H1 (cell line): ENCODE measurements at regions not wholly inside any gene's neighbourhood (a gene's known extent, or its start where the extent isn't known, plus 50 kb on each side); places are given as distances from the start of the nearest gene placed in this dataset.

Experiments
- ATF3 ChIP-seq: IDR thresholded peaks from 2 replicates; pipeline ENCODE4 v1.6.1; 2011; ENCODE audit warnings: low read depth, mild to moderate bottlenecking, low read length; ENCODE audit not compliant: insufficient read depth
- CTCF ChIP-seq, 3 experiments: IDR thresholded peaks; 1 replicate in 2 of 3; 2 replicates in 1 of 3; pipeline versions ENCODE4 v1.5.1 to v1.6.1; 2011; ENCODE audit warnings: low read length in 3 of 3, mild to moderate bottlenecking in 3 of 3, inconsistent platforms in 2 of 3, low read depth in 1 of 3, moderate library complexity in 1 of 3; ENCODE audit not compliant: insufficient read depth in 1 of 3; ENCODE audit errors: control extremely low read depth in 1 of 3
- EP300 ChIP-seq, 2 experiments: IDR thresholded peaks; 1 replicate in 1 of 2; 2 replicates in 1 of 2; pipeline ENCODE4 v1.6.1; 2011 to 2012; ENCODE audit warnings: low read depth in 2 of 2, low read length in 2 of 2, mild to moderate bottlenecking in 2 of 2, borderline replicate concordance in 1 of 2, inconsistent platforms in 1 of 2, moderate library complexity in 1 of 2
- GTF2F1 ChIP-seq: IDR thresholded peaks from 2 replicates; pipeline ENCODE4 v1.6.1; 2012; ENCODE audit warnings: low read depth, low read length, improper control_type of control experiment, borderline replicate concordance
- KDM4A ChIP-seq: IDR thresholded peaks from one replicate; pipeline ENCODE4 v1.7.1; 2012; ENCODE audit warnings: low read depth, mild to moderate bottlenecking, moderate library complexity, low read length, inconsistent platforms; ENCODE audit not compliant: severe bottlenecking
- POLR2A ChIP-seq, 2 experiments: IDR thresholded peaks; 1 replicate in 1 of 2; 2 replicates in 1 of 2; pipeline ENCODE4 v1.6.1; 2011; ENCODE audit warnings: low read depth in 2 of 2, low read length in 2 of 2, mild to moderate bottlenecking in 2 of 2; ENCODE audit errors: control extremely low read depth in 1 of 2
- POLR2AphosphoS5 ChIP-seq: IDR thresholded peaks from 2 replicates; pipeline ENCODE4 v1.6.1; 2011; ENCODE audit warnings: low read depth, low read length
- RBBP5 ChIP-seq: IDR thresholded peaks from 2 replicates; pipeline ENCODE4 v1.7.1; 2012; ENCODE audit warnings: low read depth, mild to moderate bottlenecking, inconsistent platforms, low read length, moderate library complexity, borderline replicate concordance
- SP2 ChIP-seq: IDR thresholded peaks from 2 replicates; pipeline ENCODE4 v1.6.1; 2012; ENCODE audit warnings: mild to moderate bottlenecking, low read length, inconsistent platforms
- SP4 ChIP-seq: IDR thresholded peaks from 2 replicates; pipeline ENCODE4 v1.6.1; 2012; ENCODE audit warnings: low read length, inconsistent platforms
- TEAD4 ChIP-seq: IDR thresholded peaks from 2 replicates; pipeline ENCODE4 v1.6.1; 2012; ENCODE audit warnings: low read depth, low read length, inconsistent platforms, mixed read lengths
- ZNF274 ChIP-seq: IDR thresholded peaks from 2 replicates; pipeline ENCODE4 v1.7.0; 2012; ENCODE audit warnings: low read length, borderline replicate concordance; ENCODE audit errors: extremely low read depth
- TF ChIP-seq, protein P1 (sequence below): IDR thresholded peaks from 2 replicates; pipeline ENCODE4 v1.6.1; 2011; ENCODE audit warnings: low read length, improper control_type of control experiment

DNA sequence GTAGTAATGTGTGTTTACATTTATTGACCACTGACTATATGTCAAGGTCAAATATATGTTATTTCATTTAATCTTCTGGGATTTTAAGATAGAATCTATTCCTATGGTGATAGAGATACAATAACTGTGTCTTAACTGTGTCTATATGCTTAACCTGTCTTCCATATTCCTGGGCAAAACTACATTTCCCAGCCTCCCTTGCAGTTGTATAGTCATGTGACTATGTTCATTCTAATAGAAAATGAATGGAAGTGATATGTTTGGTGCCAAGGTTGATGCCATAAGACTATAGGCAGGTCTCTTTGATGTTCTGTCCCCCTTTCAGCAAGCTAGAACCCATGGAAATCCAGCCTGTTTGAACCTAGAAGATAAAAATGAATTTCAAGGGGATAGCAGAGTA lies 258.8 kb upstream of the PDZRN3 start:
- TF ChIP-seq CTCF (IDR thresholded peaks at IDR 0.05; ENCODE audit: control extremely low read depth in 1 of 3, insufficient read depth in 1 of 3, low read depth in 1 of 3, low read length in 3 of 3), result no peak
- TF ChIP-seq EP300 (IDR thresholded peaks at IDR 0.05; ENCODE audit: borderline replicate concordance in 1 of 2, low read depth in 2 of 2, low read length in 2 of 2), result no peak
- no peak for TF ChIP-seq TEAD4
- TF ChIP-seq SP4, result no peak
- TF ChIP-seq GTF2F1, result no peak
- no peak for TF ChIP-seq ZNF274
- TF ChIP-seq, protein P1, sequence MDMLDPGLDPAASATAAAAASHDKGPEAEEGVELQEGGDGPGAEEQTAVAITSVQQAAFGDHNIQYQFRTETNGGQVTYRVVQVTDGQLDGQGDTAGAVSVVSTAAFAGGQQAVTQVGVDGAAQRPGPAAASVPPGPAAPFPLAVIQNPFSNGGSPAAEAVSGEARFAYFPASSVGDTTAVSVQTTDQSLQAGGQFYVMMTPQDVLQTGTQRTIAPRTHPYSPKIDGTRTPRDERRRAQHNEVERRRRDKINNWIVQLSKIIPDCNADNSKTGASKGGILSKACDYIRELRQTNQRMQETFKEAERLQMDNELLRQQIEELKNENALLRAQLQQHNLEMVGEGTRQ, result no peak
- TF ChIP-seq POLR2AphosphoS5, result no peak
- no peak for TF ChIP-seq SP2
- TF ChIP-seq POLR2A (IDR thresholded peaks at IDR 0.05; ENCODE audit: control extremely low read depth in 1 of 2, low read depth in 2 of 2, low read length in 2 of 2), result no peak
- no peak for TF ChIP-seq RBBP5
- TF ChIP-seq KDM4A, result no peak
- TF ChIP-seq ATF3, result no peak
